GM21529 (cell line): ENCODE measurements at regions not wholly inside any gene's neighbourhood (a gene's known extent, or its start where the extent isn't known, plus 50 kb on each side); places are given as distances from the start of the nearest gene placed in this dataset.
"Not testable (repeated sequence)": the region's sequence is repeated elsewhere in the genome, so short reads cannot be mapped to it uniquely, and the experiment has no call there.

Experiments used
- ATAC-seq: cut with Tn5 transposase; IDR thresholded peaks from one replicate; pipeline ENCODE4 v1.9.1; 2021; ENCODE audit not compliant: unreplicated experiment

DNA sequence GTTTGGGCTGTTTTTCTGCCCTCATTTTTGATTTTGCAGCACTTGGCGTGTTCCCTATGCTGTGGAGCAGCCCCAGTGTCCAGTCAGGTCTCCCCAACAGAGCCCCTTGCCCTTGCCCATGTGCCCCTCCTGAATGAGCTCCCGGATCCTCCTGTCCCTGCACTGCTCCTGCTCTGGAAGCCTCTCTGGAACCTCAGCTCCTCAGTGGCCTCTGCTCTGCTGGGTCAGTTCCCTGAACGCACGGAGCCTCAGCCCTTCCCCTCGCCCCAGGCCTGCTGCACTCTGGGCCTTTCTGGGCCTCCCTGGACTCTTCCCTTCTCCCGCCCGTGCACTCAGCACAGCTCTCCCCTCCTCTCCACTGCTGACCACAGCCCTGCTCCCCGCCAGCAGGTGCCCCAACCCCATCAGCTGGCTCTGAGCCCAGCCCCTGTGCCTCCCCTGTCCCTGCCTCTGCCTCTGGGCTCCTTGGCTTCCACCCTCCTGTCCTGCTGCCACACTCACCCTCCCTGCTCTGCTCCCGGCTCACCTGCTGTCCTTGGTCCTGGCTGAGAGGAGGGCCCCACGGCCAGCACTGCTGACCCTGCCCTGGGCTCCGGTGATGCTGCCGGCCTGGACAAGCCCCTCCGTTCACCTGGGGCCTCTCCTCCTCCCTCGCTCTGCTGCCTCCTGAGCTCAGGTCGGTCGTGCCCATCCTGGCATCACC, 220.6 kb downstream of the TMEM121 start:
- ATAC-seq: not testable (repeated sequence)

DNA sequence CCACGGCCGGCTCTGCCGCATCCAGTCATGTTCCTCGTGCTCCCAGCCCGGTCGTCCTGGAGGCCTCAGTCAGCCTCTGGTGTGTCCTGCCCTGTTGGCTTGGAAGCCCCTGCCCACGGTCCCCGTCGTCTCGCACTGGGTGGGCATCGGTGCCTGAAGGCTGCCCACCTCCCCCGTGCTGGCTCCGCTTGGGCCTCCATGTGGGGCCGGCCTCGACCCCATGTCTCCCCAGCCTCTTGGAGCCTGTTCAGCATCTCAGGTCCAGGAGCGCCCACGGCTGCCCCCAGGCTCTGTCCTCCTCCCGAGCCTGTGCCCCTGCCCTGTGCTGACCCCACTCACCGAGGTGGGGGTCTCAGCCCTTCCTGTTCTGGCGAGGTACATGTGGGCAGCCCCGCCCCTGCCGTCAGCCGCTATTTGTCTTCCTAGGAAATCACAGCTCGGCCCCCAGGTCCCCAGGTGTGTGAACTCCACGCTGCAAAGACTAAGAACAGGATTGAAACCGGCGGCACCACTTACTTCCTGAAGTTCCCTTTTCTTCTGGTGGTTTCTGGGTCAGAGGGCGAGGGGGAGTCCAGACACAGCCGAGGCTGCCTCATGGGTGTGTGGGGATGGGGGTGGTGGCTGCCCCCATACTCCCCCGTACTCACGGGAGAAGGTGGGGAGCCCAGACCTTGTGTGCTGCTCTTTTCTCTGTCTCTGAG, 221.3 kb downstream of the TMEM121 start:
- not testable (repeated sequence) for ATAC-seq

DNA sequence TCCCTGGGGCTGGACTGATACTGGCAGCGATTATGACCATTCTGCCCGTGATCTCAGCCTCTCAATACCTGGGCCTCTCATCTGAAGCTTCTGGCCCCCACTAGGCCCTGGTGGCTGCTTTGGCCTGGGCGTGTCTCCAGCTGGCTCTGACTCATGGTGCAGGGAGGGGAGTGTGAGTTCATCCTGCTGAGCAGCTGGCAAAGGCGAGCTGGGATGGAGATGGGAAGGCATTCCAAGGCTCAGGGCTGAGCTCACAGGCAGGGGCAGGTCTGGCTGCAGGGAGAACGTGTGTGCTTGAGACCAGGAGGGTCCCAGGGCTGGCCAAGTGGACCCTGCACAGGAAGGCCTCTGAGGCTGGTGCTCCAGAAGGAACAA, 221.8 kb downstream of the TMEM121 start:
- ATAC-seq: no peak

DNA sequence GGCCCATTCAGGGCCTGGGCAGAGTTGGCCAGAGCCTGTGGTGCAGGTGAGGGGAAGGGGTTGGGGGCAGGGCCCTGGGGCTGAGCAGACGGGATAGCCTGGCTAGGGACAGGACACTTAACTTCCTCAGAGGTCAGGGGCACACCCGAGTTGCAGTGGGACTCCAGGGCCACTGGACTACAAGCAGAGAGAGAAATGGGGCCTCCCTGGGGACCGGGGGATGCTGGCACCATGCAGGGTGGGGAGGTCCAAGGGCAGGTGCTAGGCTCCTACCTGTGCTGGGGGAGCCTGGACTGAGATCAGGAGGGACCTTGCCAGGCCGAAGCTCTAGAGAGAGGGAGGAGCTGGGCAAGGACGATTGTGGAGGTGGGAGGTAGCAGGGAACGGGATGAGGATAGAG, 222.3 kb downstream of the TMEM121 start:
- not testable (repeated sequence) for ATAC-seq

DNA sequence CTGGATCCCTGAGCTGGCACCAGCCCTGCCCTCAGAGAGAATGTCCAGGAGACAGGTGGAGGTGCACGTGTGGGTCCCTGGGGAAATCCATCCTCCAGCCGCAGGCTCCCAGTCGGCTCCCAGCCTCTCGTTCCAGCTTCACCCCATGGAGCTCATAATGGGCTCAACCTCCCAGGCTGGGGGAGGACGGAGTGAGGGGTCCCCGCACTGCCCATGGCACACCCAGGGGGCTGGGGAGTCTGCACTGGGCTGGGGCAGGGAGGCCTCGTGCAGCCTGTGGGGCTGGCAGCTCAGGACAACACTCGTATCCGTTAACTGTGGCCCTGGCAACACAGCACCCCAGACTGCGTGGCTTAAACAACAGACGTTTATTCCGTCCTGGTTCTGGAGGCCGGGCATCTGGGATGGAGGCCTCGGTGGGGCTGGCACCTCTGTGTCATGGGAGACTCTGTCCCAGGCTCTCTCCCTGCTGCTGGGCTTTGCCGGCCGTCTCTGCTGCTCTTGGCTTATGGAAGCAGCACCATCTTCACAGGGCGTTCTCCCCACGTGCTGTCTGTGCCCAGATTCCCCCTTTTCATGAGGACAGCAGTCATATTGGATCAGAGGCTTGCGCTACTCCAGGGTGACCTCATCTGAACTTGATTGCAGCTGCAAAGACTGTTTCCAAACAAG, 223.6 kb downstream of the TMEM121 start:
- ATAC-seq: not testable (repeated sequence)

DNA sequence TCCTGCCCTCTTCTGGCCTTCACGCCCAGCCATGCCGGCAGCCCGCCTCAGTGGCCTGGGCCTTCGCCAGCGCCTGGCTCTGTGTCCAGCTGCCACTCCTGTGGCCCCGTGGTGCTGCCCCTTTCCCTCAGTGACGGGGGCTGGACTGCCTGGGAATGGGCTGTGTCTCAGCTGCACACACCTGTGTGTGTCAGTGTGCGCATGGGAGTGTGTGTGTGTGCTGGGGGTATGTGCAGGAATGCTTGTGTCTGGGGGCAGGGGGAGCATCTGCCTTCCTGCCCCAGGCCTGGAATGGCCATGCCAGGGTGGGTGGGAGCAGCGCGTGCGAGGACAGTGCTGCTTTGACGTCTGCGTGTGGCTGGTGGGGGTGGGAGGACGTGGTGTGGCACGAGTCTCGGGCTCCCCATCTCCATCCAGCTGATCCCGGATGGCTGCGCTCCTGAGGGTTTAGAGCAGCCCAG, 224.9 kb downstream of the TMEM121 start:
- ATAC-seq: not testable (repeated sequence)

DNA sequence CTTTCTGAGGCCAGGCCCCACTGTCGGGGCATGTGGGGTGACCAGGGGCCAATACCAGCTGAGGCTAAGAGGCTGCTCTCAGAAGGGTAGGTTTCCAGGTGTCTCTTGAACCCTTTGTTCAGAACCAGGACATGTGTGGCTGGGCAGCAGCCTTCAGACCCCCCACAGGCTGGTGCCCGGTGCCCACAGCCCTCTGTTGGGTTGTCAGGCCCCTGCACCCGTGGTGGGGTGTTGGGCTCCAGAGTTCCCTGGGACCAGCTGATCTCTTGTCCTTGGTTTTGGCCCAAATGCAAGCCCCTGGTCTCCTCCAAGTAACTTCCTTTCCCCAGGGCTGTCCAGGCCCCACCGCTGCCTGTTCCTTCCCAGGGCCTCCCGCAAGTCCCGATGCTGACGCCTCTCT, 226.0 kb downstream of the TMEM121 start:
- ATAC-seq: not testable (repeated sequence)

DNA sequence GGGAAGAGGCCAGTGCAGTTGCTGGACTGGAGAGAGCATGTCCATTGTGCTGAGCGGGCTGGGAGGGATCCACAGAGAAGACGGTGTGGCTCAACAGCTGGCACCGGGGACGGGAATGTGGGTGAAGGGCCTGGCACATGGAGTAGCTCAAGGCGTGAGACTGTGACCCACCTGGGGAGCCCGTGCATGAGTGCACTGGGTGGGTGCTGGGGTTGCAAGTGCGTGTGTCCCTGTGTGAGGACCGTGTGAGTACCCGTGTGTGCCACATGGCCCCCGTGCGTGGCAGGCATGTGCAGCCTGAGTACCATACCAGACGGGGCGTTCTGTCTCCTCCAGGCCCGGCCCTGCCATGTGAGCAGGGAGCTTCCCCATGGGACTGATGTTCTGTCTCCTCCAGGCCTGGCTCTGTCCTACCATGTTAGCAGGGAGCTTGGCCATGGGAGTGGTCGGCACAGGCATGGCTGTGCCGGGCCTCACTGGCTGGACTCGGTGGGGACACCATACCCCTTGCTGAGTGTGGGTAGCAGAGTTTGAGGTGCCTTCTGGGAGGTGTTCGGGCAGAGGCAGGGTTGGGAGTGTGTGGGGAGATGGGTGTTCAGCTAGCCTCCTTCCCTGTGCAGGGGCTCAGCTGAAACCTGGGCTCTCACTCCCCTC, 234.4 kb downstream of the TMEM121 start:
- ATAC-seq: no peak

DNA sequence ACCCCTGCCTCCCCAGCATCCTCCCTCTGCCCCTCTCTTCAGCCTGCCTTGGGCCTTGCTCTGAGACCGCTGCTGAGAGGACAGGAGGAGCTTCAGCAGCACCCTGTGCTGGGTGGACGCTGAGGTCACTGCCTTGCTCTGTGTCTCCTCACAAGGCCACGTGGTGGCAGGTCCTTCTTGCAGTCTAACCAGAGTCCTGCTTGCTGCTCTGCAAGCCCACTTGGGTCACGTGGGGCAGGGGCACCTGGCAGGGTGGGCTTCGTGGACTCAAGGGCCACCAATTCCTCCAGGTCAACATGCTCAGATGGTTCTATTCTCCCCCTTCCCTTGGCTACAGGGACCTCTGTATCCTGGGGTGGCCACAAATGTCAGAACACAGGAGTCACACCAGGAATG, 235.0 kb downstream of the TMEM121 start:
- not testable (repeated sequence) for ATAC-seq

DNA sequence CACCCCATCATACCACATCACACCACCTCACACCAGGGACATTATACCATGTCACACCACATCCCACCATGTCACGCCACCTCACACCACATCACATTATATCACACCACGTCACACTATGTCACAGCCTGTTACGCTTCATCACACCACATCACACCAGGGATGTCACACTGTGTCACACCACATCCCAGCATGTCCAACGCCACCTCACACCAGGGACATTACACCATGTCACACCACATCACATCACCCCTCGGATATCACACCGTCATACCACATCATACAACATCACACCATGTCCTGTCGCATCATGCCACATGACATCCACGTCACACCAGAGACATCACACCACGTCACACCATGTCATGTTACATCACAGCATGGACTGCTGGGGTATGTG, 235.5 kb downstream of the TMEM121 start:
- ATAC-seq: no peak

DNA sequence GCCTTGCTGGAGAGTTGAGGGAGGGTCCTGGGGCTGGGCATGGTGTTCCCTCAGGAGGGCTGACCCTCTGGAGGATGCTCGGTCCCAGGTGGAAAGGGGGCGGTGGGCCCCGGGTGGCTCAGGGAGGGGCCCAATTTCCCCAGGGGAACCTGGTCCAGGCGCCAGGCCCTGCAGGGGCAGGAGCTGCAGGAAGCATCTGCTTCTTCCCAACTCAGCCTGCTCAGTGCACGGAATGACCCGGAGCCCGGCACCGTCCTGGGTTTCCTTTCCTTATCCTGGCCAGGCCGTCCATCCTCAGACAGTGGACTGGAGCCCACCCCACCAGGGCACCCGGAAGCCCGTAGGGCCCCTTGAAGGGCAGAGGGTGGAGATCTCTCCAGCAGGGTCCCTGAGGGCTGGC, 235.9 kb downstream of the TMEM121 start:
- ATAC-seq: not testable (repeated sequence)

DNA sequence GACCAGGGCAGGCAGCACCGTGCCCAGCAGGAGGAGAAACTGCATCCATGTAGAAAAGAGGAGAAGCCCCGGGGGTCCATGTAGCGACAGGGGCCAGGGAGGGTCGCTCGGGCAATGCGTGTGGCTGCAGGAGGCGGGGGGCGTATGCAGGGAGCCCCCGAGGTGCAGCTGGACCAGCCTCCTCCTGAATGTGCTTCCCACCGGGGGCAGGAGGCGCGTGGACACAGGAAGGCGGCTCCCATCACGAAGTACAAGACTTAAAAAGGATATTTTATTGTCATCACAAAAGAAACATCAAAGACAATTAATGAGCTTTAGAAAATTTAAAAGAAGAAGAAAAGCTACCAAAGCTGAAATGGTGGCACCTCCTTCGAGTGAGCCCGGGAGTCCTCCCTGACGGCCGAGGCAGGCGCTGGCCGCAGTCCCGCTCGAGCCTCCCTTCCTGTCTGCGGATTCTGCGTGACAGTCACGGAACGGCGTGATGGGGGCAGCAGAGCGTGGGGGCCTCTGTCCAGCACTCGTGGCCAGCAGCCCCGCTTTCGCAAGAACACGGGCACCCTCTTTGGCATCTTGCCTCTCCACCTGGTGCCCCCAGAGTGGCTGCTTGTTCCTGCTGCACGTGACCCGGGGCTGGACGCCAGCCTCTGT, 238.0 kb downstream of the TMEM121 start:
- ATAC-seq: not testable (repeated sequence)

DNA sequence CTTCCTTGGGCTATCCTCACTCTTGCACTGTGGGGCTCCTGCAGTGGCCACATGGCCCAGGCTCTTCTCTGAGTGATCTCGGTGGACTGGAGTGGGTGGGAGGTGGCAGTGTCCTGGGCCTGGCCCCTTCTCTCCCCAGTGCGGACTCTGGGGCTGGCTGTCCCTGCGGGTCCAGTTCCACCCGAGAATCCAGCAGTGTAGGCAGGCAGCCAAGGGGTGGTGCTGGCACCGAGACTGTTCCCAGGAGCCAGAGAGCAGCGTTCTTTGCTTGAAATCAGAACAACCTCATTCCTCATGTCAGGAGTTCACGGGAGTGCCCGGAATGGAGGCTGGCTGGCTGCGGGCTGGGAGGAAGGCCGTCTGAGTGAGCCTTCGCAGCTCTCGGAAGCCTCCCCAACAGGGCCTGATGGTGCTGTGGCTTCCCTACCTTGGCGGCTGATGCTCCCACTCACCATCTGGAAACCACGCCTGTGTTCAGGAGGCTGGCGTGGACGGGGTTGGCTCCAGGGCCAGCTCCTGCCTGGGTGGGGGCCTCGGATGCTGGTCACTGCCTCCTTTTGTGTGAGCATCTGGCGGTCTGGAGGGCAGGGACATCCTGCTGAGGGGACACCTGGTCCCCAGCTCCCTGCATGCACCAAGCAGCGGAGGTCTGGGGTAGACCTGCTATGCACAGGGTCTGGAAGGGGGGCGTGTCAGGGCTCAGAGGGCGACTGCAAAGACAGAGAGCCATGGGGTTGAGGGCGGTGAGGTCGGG, 238.9 kb downstream of the TMEM121 start:
- not testable (repeated sequence) for ATAC-seq

DNA sequence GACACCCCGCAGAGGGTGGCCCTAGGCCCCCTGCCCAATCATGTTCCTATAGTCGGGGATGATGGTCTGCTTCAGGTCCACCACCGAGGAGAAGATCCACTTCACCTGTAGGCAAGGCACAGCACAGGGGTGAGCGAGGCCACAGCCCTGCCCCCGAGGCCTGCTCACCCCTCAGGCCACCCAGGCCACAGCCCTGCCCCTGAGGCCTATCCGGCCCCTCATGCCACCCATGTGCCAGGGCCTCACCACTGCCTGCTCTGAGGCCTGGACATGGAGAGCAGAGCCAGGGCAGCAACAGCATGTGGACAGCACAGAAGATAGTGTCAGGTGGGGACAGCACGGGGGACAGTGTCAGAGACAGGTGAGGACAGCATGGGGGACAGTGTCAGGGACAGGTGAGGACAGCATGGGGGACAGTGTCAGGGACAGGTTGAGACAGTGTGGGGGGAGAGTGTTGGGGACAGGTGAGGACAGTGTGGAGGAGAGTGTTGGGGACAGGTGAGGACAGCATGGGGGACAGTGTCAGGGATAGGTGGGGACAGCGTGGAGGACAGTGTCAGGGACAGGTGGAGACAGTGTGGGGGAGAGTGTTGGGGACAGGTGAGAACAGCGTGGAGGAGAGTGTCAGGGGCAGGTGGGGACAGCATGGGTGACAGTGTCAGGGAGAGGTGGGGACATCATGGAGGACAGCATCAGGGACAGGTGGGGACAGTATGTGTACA, 239.7 kb downstream of the TMEM121 start:
- ATAC-seq: no peak

DNA sequence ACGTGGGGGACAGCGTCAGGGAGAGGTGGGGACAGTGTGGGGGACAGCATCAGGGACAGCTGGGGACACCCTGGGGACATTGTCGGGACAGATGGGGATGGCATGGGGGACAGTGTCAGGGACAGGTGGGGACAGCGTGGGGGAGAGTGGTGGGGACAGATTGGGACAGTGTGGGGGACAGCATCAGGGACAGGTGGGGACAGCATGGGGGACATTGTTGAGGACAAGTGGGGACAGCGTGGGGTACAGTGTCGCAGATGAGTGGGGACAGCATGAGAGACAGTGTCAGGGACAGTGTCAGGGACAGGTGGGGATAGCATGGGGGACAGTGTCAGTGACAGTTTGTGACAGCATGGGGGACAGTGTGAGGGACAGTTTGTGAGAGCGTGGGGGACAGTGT, 240.9 kb downstream of the TMEM121 start:
- ATAC-seq: no peak

DNA sequence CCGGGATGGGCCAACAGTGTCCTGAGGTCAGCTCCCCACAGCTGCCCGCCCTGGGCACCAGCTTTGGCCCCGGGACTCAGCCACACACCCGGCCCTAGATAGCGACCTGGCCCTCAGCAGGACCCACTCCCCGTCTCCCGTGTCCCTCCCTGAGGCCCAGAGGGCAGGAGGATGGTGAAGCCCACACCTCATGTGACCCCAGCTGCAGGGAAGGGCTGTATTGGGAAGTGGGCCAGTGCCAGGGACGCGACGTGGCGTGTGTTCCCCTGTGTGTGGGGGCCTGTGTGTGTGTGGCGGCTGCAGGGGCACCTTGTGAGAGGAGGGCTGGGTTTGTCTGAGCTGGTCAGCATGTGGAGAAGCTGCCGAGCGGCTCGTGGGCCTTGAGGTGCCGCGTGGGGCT, 241.7 kb downstream of the TMEM121 start:
- ATAC-seq: not testable (repeated sequence)

DNA sequence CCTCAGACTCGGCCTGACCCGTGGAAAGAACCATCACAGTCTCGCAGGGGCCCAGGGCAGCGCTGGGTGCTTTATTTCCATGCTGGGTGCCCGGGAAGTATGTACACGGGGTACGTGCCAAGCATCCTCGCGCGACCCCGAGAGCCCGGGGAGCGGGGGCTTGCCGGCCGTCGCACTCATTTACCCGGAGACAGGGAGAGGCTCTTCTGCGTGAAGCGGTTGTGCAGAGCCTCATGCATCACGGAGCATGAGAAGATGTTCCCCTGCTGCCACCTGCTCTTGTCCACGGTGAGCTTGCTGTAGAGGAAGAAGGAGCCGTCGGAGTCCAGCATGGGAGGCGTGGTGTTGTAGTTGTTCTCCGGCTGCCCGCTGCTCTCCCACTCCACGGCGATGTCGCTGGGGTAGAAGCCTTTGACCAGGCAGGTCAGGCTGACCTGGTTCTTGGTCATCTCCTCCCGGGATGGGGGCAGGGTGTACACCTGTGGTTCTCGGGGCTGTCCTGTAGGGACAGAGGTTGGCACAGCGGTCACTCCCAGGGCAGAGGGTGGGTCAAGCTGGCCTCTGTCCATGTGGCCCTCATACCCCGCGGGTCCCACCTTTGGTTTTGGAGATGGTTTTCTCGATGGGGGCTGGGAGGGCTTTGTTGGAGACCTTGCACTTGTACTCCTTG, 242.8 kb downstream of the TMEM121 start:
- not testable (repeated sequence) for ATAC-seq

DNA sequence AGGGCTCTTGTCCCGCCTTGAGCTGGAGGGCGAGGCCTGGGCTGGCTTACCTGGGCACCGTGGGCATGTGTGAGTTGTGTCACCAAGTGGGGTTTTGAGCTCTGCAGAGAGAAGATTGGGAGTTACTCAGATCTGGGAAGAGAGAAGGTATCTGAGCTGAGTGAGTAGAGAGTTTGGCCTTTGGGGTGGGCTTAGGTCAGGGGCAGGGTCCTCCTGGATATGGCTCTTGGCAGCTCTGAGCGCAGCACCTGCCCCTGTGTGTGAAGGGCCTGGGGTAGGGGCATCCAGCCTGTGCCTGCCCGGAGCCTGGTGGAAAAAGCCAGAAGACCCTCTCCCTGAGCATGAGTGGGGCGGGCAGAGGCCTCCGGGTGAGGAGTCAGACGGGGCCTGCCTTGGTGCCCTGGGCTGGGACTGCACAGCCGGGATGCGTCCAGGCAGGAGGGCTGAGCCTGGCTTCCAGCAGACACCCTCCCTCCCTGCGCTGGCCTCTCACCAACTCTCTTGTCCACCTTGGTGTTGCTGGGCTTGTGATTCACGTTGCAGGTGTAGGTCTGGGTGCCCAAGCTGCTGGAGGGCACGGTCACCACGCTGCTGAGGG, 244.3 kb downstream of the TMEM121 start:
- not testable (repeated sequence) for ATAC-seq
